IPS-18a (cell line): ENCODE measurements at regions not wholly inside any gene's neighbourhood (a gene's known extent, or its start where the extent isn't known, plus 50 kb on each side); places are given as distances from the start of the nearest gene placed in this dataset.

Experiments
- H3K27ac ChIP-seq: one replicate; pipeline ENCODE4 v1.5.1; 2013; ENCODE audit warnings: low read length
- H3K27me3 ChIP-seq: one replicate; pipeline ENCODE4 v1.6.1; 2013; ENCODE audit warnings: mild to moderate bottlenecking, low read length; ENCODE audit not compliant: control insufficient read depth, insufficient read depth
- H3K36me3 ChIP-seq: one replicate; pipeline ENCODE4 v1.6.1; 2013; ENCODE audit warnings: low read depth, low read length; ENCODE audit not compliant: control insufficient read depth
- H3K4me1 ChIP-seq: one replicate; pipeline ENCODE4 v1.6.1; 2013; ENCODE audit warnings: low read depth, low read length; ENCODE audit not compliant: control insufficient read depth
- H3K4me3 ChIP-seq: one replicate; pipeline ENCODE4 v1.5.1; 2013; ENCODE audit warnings: low read length
- H3K9ac ChIP-seq: one replicate; pipeline ENCODE4 v1.6.1; 2013; ENCODE audit warnings: mild to moderate bottlenecking, low read length, moderate library complexity
- H3K9me3 ChIP-seq: one replicate; pipeline ENCODE4 v1.6.1; 2013; ENCODE audit warnings: low read depth, low read length; ENCODE audit not compliant: control insufficient read depth

DNA sequence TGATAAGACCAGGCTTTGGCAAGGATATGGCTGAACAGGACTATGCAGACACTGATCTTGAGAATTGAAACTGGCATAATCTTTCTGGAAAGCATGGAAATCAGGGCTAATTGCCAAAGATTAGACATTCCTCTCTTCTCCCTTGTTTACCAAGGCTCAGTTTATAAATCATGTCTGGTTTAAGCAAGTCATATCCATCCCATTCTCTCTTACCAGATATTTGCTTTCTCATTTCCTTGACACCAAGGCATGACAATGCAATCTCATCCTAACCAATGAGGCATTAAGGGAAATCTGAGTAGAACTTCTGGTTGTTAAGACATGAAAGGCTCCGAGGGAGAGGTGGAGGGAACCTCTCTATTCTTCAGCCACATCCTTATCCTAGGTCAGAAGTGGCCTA lies 110.3 kb upstream of the CEP85L start:
- H3K4me1 ChIP-seq: no peaks in the 10 kb centered on the region
- no peaks in the 10 kb centered on the region for H3K36me3 ChIP-seq
- H3K27me3 ChIP-seq: no peaks in the 10 kb centered on the region
- H3K27ac ChIP-seq: no peak overlapping the region
- no peak overlapping the region for H3K4me3 ChIP-seq
- no peaks in the 10 kb centered on the region for H3K9me3 ChIP-seq
- H3K9ac ChIP-seq: no peak overlapping the region

DNA sequence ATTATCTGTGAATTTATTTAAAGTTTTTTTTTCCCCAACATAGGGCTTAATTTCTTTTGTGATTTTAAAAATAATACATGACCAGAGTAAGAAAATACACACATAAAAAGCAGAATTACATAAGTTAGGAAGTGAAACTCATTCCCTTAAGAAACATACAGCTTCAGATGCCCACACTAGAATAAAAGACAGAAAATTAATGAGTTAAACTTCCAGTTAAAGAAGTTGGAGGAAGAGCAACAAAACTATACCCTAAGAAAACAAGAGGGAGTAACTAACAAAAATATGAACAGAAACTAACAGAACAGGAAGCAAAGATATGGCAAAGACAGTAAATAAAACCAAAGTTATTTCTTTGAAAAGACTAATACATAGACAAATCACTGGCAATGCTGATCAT lies 107.6 kb upstream of the CEP85L start:
- Histone ChIP-seq H3K4me1 (no peaks in the 10 kb centered on the region), H3K9me3 (no peaks in the 10 kb centered on the region), H3K27me3 (no peaks in the 10 kb centered on the region), H3K36me3 (no peaks in the 10 kb centered on the region), H3K27ac (no peak overlapping the region), H3K9ac (no peak overlapping the region), H3K4me3 (no peak overlapping the region)

DNA sequence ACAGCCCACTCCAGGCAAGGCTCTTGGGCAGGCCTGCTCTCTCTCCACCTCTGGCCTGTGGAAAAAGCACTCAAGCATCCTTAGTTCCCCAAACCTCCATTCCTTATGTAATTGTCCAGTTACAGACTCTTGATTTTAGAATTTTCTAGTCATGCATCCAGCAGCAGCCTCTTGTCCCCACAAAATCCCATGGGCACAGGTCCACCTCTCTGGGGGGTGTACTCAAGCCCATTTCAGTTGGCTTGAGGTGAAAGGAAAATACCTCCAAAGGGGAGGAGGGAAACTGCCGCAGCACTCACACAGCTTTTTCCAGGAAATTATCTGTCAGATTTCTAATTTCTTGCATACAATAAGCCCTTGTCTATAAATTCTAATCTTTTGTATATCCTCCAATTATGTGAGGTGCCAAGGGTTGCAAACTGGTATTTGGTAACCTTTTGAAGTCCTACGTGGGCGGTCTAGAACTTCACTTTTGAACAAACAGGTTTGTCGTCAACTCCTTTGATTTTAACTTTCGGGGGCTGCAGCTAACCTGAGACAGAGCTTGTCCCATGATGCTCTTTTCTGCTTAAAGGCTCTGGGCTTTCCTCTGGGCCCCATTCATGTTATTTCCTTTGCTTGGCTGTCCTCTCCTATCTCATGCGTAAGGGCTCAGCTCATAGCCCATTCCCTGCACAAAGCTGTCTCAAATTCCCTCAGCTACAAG lies 104.7 kb upstream of the CEP85L start:
- Histone ChIP-seq H3K27ac (no peak overlapping the region), H3K36me3 (no peaks in the 10 kb centered on the region), H3K9ac (no peak overlapping the region), H3K9me3 (no peaks in the 10 kb centered on the region), H3K4me1 (no peaks in the 10 kb centered on the region), H3K27me3 (no peaks in the 10 kb centered on the region), H3K4me3 (no peak overlapping the region)

DNA sequence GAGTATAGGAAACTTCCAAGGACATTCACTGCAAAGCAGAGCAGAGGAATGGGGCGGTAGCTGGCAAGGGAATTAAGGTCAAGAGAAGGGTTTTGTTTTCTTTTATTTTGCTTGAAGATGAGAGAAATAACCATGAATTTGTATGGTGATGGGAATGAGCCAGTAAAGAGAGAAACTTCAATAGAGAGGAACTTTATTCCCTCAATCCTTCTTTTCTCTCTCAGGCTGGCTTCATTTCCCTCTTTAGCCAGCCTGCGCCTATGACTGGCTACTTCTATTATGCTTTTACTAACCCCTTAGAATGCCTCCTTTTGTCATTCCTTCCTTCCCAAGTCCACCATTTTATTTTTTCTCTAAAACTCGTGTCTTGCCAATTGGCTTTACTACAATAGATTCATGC lies 101.4 kb upstream of the CEP85L start:
- H3K9me3 ChIP-seq: no peaks in the 10 kb centered on the region
- peaks cover 8% of the 10 kb centered on the region for H3K4me1 ChIP-seq
- H3K36me3 ChIP-seq: no peaks in the 10 kb centered on the region
- H3K27me3 ChIP-seq: no peaks in the 10 kb centered on the region
- no peak overlapping the region for H3K4me3 ChIP-seq
- no peak overlapping the region for H3K27ac ChIP-seq
- no peak overlapping the region for H3K9ac ChIP-seq

DNA sequence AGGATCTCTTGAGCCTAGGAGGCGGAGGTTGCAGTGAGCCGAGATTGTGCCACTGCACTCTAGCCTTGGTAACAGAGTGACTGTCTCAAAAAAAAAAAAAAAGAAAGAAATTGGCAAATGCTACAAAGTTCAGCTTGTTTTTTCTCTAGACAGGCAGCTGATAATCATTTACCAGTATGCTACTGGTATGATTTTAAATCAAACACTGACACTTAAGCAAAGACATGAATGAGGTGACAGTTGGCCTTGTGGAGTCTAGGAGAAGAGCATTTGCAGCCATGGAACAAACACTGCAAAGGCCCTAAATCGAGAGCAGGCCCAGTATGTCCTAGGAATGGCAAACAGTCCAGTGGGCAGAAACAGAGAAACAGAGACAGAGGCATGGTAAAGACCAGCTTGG lies 99.7 kb upstream of the CEP85L start:
- Histone ChIP-seq H3K27me3 (no peaks in the 10 kb centered on the region), H3K27ac (no peak overlapping the region), H3K36me3 (no peaks in the 10 kb centered on the region), H3K9ac (no peak overlapping the region), H3K4me1 (peaks cover 10% of the 10 kb centered on the region), H3K4me3 (no peak overlapping the region), H3K9me3 (no peaks in the 10 kb centered on the region)

DNA sequence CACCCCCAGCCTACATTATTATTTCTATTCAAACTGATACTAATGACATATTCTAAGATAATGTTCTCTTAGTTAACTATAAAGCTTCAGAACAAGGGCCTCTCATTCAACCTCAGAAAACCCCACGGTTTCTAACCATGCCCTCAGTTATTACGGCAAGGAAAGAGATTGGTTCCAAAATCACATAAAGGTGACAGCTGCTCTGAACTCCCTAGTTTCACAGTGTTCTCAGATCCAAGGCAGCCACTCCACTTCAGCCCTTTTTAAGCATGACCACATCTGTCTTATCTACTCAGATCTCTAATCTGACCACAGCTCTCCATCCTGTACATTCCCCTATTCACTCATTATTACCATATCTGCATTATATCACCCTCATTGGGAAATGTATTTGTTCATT lies 98.8 kb upstream of the CEP85L start:
- Histone ChIP-seq H3K27ac (no peak overlapping the region), H3K4me3 (no peak overlapping the region), H3K27me3 (no peaks in the 10 kb centered on the region), H3K36me3 (no peaks in the 10 kb centered on the region), H3K4me1 (peaks cover 10% of the 10 kb centered on the region), H3K9me3 (no peaks in the 10 kb centered on the region), H3K9ac (no peak overlapping the region)

DNA sequence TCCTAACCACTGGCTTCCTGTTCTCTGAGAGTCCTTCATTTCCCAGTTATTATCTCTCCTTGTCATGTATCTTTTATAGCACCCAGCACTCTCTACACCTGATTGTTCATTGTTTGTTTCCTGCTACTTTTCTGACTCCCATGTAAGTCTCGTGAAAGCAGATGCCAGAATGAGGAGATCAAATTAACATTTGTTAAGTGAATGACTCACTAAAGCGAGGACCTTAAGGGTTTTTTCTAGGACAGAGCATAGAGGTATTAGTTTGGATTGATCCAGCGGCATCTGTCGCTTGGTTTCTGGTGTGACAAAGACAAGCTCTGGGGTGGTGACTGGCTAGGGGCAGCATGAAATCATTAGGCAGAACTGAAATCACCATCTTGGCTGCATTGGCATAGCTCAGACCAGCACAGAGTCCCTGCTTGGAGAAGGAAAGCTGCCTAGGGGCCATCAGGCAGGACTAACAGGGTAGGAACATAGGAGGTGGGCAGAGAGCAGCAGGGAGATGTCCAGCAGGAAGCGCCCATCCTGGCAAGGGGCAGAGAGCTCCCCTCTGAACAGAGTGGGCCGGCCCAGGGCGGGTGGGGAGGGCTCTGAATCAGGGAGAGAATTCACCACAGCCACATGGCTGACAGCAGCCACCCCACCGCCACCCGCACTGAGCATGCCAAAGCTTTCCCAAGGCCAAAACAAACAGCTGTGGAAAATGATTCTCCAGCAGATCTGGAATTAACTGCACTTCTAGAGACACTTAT lies 97.1 kb upstream of the CEP85L start:
- no peak overlapping the region for H3K9ac ChIP-seq
- H3K36me3 ChIP-seq: no peaks in the 10 kb centered on the region
- H3K9me3 ChIP-seq: no peaks in the 10 kb centered on the region
- no peak overlapping the region for H3K4me3 ChIP-seq
- H3K27me3 ChIP-seq: no peaks in the 10 kb centered on the region
- peaks cover 10% of the 10 kb centered on the region for H3K4me1 ChIP-seq
- no peak overlapping the region for H3K27ac ChIP-seq

DNA sequence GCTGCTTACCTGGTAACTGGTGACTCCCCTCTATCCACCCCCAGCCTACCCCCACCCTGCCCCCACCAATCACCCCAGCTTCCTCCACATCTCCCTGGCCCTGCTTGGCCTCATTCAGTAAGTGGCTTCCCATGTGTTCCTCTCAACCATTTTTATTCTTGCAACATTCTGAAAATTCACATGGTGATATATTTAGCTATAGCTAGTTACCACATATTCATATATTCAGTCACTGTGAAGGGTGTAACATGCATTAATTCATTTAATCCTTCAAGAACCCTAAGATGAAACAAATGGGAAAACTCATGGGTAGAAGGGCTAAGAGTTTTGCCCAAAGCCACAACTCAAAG lies 95.4 kb upstream of the CEP85L start:
- Histone ChIP-seq H3K9ac (no peak overlapping the region), H3K9me3 (no peaks in the 10 kb centered on the region), H3K36me3 (no peaks in the 10 kb centered on the region), H3K4me3 (no peak overlapping the region), H3K27ac (no peak overlapping the region), H3K27me3 (no peaks in the 10 kb centered on the region), H3K4me1 (peaks cover 10% of the 10 kb centered on the region)

DNA sequence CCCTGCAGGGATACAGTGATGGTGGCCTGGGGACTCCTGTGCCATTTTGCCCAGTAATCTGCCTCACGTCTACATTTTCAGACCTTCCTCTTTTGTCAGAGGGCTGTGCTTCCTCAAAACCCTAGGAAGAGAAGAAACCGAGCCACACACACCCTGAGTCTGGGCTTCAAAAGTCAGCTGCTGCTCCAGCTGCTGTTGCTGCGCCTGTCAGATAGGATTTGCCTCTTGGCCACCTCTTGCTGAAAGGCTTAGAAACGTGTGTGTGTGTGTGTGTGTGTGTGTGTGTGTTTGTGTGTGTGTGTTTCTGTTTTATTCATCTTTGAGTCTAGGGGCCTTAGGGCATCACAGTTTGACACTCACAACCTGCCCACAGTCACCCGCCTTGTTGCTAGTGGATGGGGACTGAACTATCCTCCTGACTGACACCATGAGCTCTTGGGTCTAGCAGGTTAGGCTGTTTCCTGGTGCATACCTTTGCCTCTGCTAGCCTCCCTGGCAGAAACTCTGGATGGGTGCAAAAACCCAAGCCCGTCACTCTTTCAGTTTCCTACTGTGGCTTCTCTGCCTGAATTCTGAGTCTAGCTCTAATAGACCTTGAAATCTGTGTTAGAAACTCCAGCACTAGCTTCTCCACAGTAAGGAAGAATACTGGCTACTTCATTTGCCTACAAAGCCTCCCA lies 94.9 kb upstream of the CEP85L start:
- Histone ChIP-seq H3K36me3 (no peaks in the 10 kb centered on the region), H3K9ac (no peak overlapping the region), H3K9me3 (no peaks in the 10 kb centered on the region), H3K4me3 (no peak overlapping the region), H3K4me1 (peaks cover 10% of the 10 kb centered on the region), H3K27me3 (no peaks in the 10 kb centered on the region), H3K27ac (no peak overlapping the region)

DNA sequence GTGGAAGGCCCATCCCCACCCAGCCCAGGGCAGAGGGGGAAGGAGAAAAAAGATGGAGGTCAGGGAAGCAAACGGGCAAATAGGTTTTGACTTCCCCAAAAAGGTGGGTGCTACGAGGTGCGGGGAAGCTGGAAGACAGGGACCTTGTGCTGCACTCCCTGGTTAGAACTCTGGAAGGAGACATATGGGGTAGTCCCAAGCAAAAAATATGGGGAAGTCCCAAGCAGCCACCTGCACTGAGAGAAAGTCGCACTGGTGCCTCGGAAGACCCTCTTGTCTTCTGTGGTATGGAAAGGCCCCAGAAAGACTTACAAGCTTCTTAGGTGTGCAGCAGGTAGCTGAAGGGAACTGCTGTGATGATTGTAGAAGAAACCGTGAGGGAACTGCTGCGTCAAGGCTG lies 93.8 kb upstream of the CEP85L start:
- no peak overlapping the region for H3K4me3 ChIP-seq
- no peak overlapping the region for H3K9ac ChIP-seq
- no peaks in the 10 kb centered on the region for H3K36me3 ChIP-seq
- no peaks in the 10 kb centered on the region for H3K9me3 ChIP-seq
- no peaks in the 10 kb centered on the region for H3K27me3 ChIP-seq
- peaks cover 10% of the 10 kb centered on the region for H3K4me1 ChIP-seq
- H3K27ac ChIP-seq: no peak overlapping the region

DNA sequence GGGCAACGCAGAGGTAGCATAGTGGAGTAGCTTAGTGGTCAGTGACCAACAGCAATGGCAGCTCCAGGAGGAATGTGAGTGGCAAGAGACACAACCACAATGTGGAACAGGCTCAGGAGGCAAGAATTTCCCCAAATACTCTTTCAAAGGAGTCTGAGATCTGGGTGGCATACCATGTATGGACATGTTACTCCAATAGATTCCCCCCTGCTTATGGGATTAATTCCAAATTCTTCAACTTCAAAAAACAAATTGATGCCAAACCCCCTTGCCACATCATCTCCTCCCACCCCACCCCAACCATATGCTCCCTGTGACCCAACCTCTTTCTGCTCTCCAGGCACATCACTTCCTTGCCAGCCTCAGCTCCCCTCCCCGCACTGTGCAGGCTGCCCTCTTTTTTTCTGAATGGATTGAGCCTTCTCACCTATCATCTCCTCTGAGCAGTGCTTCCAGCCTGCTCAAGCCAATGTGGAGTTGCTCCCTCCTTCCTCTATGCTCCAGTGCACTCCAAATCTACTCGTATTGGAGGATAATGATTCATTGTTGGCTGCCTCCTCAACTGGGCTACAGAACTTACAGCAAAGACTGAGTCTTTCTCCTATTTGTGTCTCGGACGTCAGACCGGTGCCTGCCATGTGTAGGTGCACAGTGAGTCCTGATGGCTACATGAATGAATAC lies 93.0 kb upstream of the CEP85L start:
- no peak overlapping the region for H3K4me3 ChIP-seq
- no peak overlapping the region for H3K9ac ChIP-seq
- H3K27ac ChIP-seq: no peak overlapping the region
- H3K4me1 ChIP-seq: peaks cover 10% of the 10 kb centered on the region
- H3K27me3 ChIP-seq: no peaks in the 10 kb centered on the region
- H3K36me3 ChIP-seq: no peaks in the 10 kb centered on the region
- no peaks in the 10 kb centered on the region for H3K9me3 ChIP-seq
